HG03571 (cell line): ENCODE measurements at regions not wholly inside any gene's neighbourhood (a gene's known extent, or its start where the extent isn't known, plus 50 kb on each side); places are given as distances from the start of the nearest gene placed in this dataset.

Experiments used
- ATAC-seq: cut with Tn5 transposase; IDR thresholded peaks from one replicate; pipeline ENCODE4 v1.9.1; 2021; ENCODE audit not compliant: unreplicated experiment

GRCh38 chr9:96089452-96090085 lies 212.4 kb downstream of the HSD17B3 start:
- ATAC-seq: no peak

GRCh38 chr9:96088510-96088909 lies 213.0 kb downstream of the ERCC6L2 start:
- no peak for ATAC-seq

GRCh38 chr9:96087669-96088299 lies 212.3 kb downstream of the ERCC6L2 start:
- ATAC-seq: no peak

GRCh38 chr9:96086936-96087571 lies 211.6 kb downstream of the ERCC6L2 start:
- ATAC-seq: no peak

- no peak for ATAC-seq
Measured at GRCh38 chr9:96085491-96086143, 210.1 kb downstream of the ERCC6L2 start.

GRCh38 chr9:96084331-96084734 lies 208.8 kb downstream of the ERCC6L2 start:
- ATAC-seq: no peak

GRCh38 chr9:96082516-96083232 lies 207.2 kb downstream of the ERCC6L2 start:
- no peak for ATAC-seq

GRCh38 chr9:96080364-96080763 lies 204.9 kb downstream of the ERCC6L2 start:
- no peak for ATAC-seq

- no peak for ATAC-seq
Measured at GRCh38 chr9:96079779-96080178, 204.3 kb downstream of the ERCC6L2 start.

- no peak for ATAC-seq
Measured at GRCh38 chr9:96078897-96079490, 203.5 kb downstream of the ERCC6L2 start.

- ATAC-seq: no peak
Measured at GRCh38 chr9:96075757-96076156, 200.3 kb downstream of the ERCC6L2 start.

- no peak for ATAC-seq
Measured at GRCh38 chr9:96075111-96075510, 199.6 kb downstream of the ERCC6L2 start.

- ATAC-seq: no peak
Measured at GRCh38 chr9:96073531-96074480, 198.3 kb downstream of the ERCC6L2 start.

GRCh38 chr9:96072930-96073329 lies 197.4 kb downstream of the ERCC6L2 start:
- ATAC-seq: no peak

GRCh38 chr9:96071815-96072124 lies 196.3 kb downstream of the ERCC6L2 start:
- ATAC-seq: no peak

- no peak for ATAC-seq
Measured at GRCh38 chr9:96071076-96071814, 195.8 kb downstream of the ERCC6L2 start.

- ATAC-seq: no peak
Measured at GRCh38 chr9:96069629-96070220, 194.2 kb downstream of the ERCC6L2 start.

- ATAC-seq: no peak
Measured at GRCh38 chr9:96068511-96068910, 193.0 kb downstream of the ERCC6L2 start.

- no peak for ATAC-seq
Measured at GRCh38 chr9:96067600-96067999, 192.1 kb downstream of the ERCC6L2 start.
